ENCODE measurements at regions not wholly inside any gene's neighbourhood (a gene's known extent, or its start where the extent isn't known, plus 50 kb on each side); places are given as distances from the start of the nearest gene placed in this dataset.

GRCh38 chr18:53785811-53786210, 438.7 kb downstream of the MBD2 start:
- H3K27ac ChIP-seq: no peak overlapping the region
- no peaks in the 10 kb centered on the region for H3K27me3 ChIP-seq
- H3K9me3 ChIP-seq: no peaks in the 10 kb centered on the region
- no peaks in the 10 kb centered on the region for H3K36me3 ChIP-seq
- no peak overlapping the region for H3K4me3 ChIP-seq
- TF ChIP-seq CTCF (IDR thresholded peaks at IDR 0.05) (no peak), POLR2A (IDR thresholded peaks at IDR 0.05) (no peak)
- no peak for DNase-seq
- H3K4me1 ChIP-seq: no peaks in the 10 kb centered on the region
- intact Hi-C loops (cut with DNase I): no loop called here
- ATAC-seq: no peak

DNA sequence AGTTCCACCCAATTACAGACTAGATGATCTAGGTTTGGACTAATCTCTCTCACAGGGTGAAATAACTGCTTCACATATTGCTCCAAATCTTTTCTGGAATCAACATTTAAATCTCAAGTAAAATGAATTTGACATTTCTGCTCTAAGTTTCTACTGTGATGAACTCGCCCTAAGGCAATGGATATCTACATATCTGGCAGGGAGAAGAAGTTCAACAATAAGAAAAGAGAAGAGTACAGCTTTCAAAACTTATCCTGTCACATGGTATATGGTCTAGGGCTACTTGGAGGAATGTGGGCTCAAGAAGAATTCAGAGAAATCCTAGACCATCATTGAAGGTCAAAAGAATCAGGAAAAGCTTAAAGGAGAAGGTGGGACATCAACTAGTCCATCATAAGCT, 440.2 kb downstream of the MBD2 start:
- DNase-seq: no peak
- intact Hi-C loops (cut with DNase I): no loop called here

GRCh38 chr18:53780666-53781065, 443.8 kb downstream of the MBD2 start:
- Histone ChIP-seq H3K4me3 (no peak overlapping the region), H3K36me3 (no peaks in the 10 kb centered on the region), H3K27me3 (no peaks in the 10 kb centered on the region), H3K4me1 (no peaks in the 10 kb centered on the region), H3K9me3 (no peaks in the 10 kb centered on the region), H3K27ac (no peak overlapping the region)
- 35% methylated on average over 1 of the region's 1 CpG for WGBS (ENCODE audit: insufficient coverage, low coverage, low lambda C conversion rate, missing lambda C conversion rate)
- no peak for ATAC-seq
- no peak for DNase-seq
- TF ChIP-seq POLR2A (IDR thresholded peaks at IDR 0.05) (no peak), CTCF (IDR thresholded peaks at IDR 0.05) (no peak)
- intact Hi-C loops (cut with DNase I): no loop called here

More for the DNA sequence above, 440.2 kb downstream of the MBD2 start:
- Histone ChIP-seq H3K36me3 (no peaks in the 10 kb centered on the region), H3K4me1 (no peaks in the 10 kb centered on the region), H3K27me3 (no peaks in the 10 kb centered on the region), H3K27ac (no peak overlapping the region), H3K9me3 (no peaks in the 10 kb centered on the region), H3K4me3 (no peak overlapping the region)
- no peak for TF ChIP-seq POLR2A (IDR thresholded peaks at IDR 0.05)
- no peak for TF ChIP-seq CTCF (IDR thresholded peaks at IDR 0.05)
- ATAC-seq: no peak
- 35% methylated on average over 1 of the region's 1 CpG for WGBS (ENCODE audit: insufficient coverage, low coverage, low lambda C conversion rate, missing lambda C conversion rate)

DNA sequence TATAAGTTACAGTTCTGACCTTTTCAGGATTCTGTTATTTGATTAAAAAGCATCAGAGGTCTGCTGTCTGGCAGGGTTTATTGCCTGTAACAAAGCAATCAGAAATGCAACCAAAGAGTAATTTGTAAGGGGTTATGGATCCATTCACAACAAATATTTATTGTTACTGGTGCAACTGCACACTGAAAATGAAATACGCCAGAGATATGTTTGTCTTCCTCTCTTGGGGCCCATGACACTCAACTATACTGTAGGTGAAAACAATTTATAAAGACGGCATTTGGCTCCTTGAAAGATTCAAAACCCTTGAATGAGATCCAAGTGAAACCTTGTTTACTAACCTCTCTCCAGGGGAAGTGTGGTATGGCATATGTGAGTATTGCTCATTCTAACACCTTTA, 452.2 kb downstream of the MBD2 start:
- no peaks in the 10 kb centered on the region for H3K4me1 ChIP-seq
- no peak overlapping the region for H3K4me3 ChIP-seq
- intact Hi-C loops (cut with DNase I): no loop called here
- 59% methylated on average over 2 of the region's 2 CpGs for WGBS (ENCODE audit: insufficient coverage, low coverage, low lambda C conversion rate, missing lambda C conversion rate)
- DNase-seq (no peak), ATAC-seq (no peak)
- H3K27ac ChIP-seq: no peak overlapping the region
- H3K27me3 ChIP-seq: no peaks in the 10 kb centered on the region
- H3K9me3 ChIP-seq: no peaks in the 10 kb centered on the region
- no peak for TF ChIP-seq CTCF (IDR thresholded peaks at IDR 0.05)
- TF ChIP-seq POLR2A (IDR thresholded peaks at IDR 0.05): no peak
- H3K36me3 ChIP-seq: no peaks in the 10 kb centered on the region

DNA sequence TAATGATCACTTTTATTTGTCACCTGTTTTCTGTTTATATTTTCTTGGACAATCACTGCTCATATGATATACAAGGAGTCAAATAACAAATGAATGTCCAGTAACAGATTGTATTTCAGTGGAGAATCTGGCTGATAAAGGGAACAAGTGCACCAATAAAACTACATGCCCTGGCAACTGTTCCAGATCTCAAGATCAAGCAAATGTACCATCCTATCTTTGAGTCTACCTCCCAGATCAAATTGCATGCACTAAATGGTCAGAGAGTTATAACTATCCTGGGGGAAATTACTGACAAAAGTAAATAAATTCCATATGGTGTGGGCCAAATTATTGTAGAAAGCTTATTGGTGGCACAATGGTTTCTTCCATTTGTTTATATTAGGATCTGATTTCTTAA, 452.8 kb downstream of the MBD2 start:
- H3K27ac ChIP-seq: no peak overlapping the region
- no peaks in the 10 kb centered on the region for H3K27me3 ChIP-seq
- no peaks in the 10 kb centered on the region for H3K4me1 ChIP-seq
- H3K9me3 ChIP-seq: no peaks in the 10 kb centered on the region
- DNase-seq (no peak), ATAC-seq (no peak)
- intact Hi-C loops (cut with DNase I): no loop called here
- TF ChIP-seq CTCF (IDR thresholded peaks at IDR 0.05) (no peak), POLR2A (IDR thresholded peaks at IDR 0.05) (no peak)
- no peaks in the 10 kb centered on the region for H3K36me3 ChIP-seq
- H3K4me3 ChIP-seq: no peak overlapping the region
